Stimulated activated CD4-positive, alpha-beta T cell treated with anti-CD3 and anti-CD28 coated beads, Interleukin-4, amount 100 ng/mL, for 4 hours (primary cell): ENCODE measurements at regions not wholly inside any gene's neighbourhood (a gene's known extent, or its start where the extent isn't known, plus 50 kb on each side); places are given as distances from the start of the nearest gene placed in this dataset.

ENCODE experiments used
- DNase-seq, 2 experiments: peaks; one replicate each; pipeline ENCODE4 v3.0.0-alpha.2; 2020

GRCh38 chr3:95886616-95887015, 927.8 kb upstream of the EPHA6 start:
- DNase-seq, result no peak

- no peak for DNase-seq
Measured at GRCh38 chr3:95887114-95887513, 927.3 kb upstream of the EPHA6 start.

- DNase-seq, result no peak
Measured at GRCh38 chr3:95894820-95895219, 919.6 kb upstream of the EPHA6 start.

- DNase-seq, result no peak
Measured at GRCh38 chr3:95899494-95899893, 914.9 kb upstream of the EPHA6 start.

- no peak for DNase-seq
Measured at GRCh38 chr3:95899911-95900310, 914.5 kb upstream of the EPHA6 start.

GRCh38 chr3:95901948-95902347, 912.4 kb upstream of the EPHA6 start:
- DNase-seq, result no peak

GRCh38 chr3:95905182-95905581, 909.2 kb upstream of the EPHA6 start:
- DNase-seq, result no peak

- no peak for DNase-seq
Measured at GRCh38 chr3:95911767-95912166, 902.6 kb upstream of the EPHA6 start.

- no peak for DNase-seq
Measured at GRCh38 chr3:95923496-95924210, 890.7 kb upstream of the EPHA6 start.

GRCh38 chr3:95926904-95927501, 887.4 kb upstream of the EPHA6 start:
- DNase-seq, result no peak

- DNase-seq, result no peak
Measured at GRCh38 chr3:95934181-95934580, 880.2 kb upstream of the EPHA6 start.

- DNase-seq, result no peak
Measured at GRCh38 chr3:95939235-95939809, 875.1 kb upstream of the EPHA6 start.

- no peak for DNase-seq
Measured at GRCh38 chr3:95965704-95966336, 848.6 kb upstream of the EPHA6 start.

- DNase-seq, result no peak
Measured at GRCh38 chr3:95971573-95971972, 842.8 kb upstream of the EPHA6 start.

- DNase-seq, result no peak
Measured at GRCh38 chr3:95994338-95994737, 820.1 kb upstream of the EPHA6 start.

- no peak for DNase-seq
Measured at GRCh38 chr3:96000966-96001365, 813.4 kb upstream of the EPHA6 start.

- no peak for DNase-seq
Measured at GRCh38 chr3:96007650-96008195, 806.7 kb upstream of the EPHA6 start.

GRCh38 chr3:96012939-96013338, 801.5 kb upstream of the EPHA6 start:
- DNase-seq, result no peak

- DNase-seq, result no peak
Measured at GRCh38 chr3:96017556-96017955, 796.8 kb upstream of the EPHA6 start.

- no peak for DNase-seq
Measured at GRCh38 chr3:96022676-96023075, 791.7 kb upstream of the EPHA6 start.

- DNase-seq, result no peak
Measured at GRCh38 chr3:96027718-96028117, 786.7 kb upstream of the EPHA6 start.

GRCh38 chr3:96039632-96040031, 774.8 kb upstream of the EPHA6 start:
- DNase-seq, result no peak

- DNase-seq, result no peak
Measured at GRCh38 chr3:96059301-96059700, 755.1 kb upstream of the EPHA6 start.

GRCh38 chr3:96069065-96069464, 745.3 kb upstream of the EPHA6 start:
- DNase-seq, result no peak
